Ascending aorta (tissue), 2 donors: ENCODE measurements at regions not wholly inside any gene's neighbourhood (a gene's known extent, or its start where the extent isn't known, plus 50 kb on each side); places are given as distances from the start of the nearest gene placed in this dataset.

Source experiments
- DNase-seq, 2 donors: peaks; one replicate each; pipeline ENCODE4 v3.0.0-alpha.2; 2019; ENCODE audit warnings: low spot score in 2 of 2
- H3K27ac ChIP-seq, 2 donors: fragments of 200-600 bp; sonication (generic); one replicate each; pipeline ENCODE4 v1.5.1; 2016 to 2017; ENCODE audit warnings: mild to moderate bottlenecking in 1 of 2
- H3K27me3 ChIP-seq: fragments of 200-600 bp; sonication (generic); one replicate; pipeline ENCODE4 v1.5.1; 2017
- H3K36me3 ChIP-seq, 2 donors: fragments of 200-600 bp; sonication (generic); one replicate each; pipeline ENCODE4 v1.5.1; 2016
- H3K4me1 ChIP-seq, 2 donors: fragments of 200-600 bp; sonication (generic); one replicate each; pipeline ENCODE4 v1.5.1; 2016 to 2017; ENCODE audit warnings: mild to moderate bottlenecking in 1 of 2
- H3K4me3 ChIP-seq, 2 donors: fragments of 200-600 bp; sonication (generic); one replicate each; pipeline ENCODE4 v1.5.1; 2016 to 2017; ENCODE audit warnings: mild to moderate bottlenecking in 1 of 2
- H3K9me3 ChIP-seq, 2 donors: fragments of 200-600 bp; sonication (generic); one replicate each; pipeline ENCODE4 v1.5.1; 2016
- CTCF ChIP-seq, 3 experiments: fragments of 200-600 bp in 2 of 3; fragments of 450-650 bp in 1 of 3; sonication (generic) in 2 of 3; IDR thresholded peaks; one replicate each; pipeline ENCODE4 v1.5.1; 2016 to 2019; ENCODE audit warnings: antibody characterized with exemption in 3 of 3, mild to moderate bottlenecking in 1 of 3, moderate library complexity in 1 of 3
- intact Hi-C: fragments of 100-400 bp; cut with DNase I; formaldehyde crosslinking; loops from one replicate; pipeline ENCODE4 v1.15.1; 2023

DNA sequence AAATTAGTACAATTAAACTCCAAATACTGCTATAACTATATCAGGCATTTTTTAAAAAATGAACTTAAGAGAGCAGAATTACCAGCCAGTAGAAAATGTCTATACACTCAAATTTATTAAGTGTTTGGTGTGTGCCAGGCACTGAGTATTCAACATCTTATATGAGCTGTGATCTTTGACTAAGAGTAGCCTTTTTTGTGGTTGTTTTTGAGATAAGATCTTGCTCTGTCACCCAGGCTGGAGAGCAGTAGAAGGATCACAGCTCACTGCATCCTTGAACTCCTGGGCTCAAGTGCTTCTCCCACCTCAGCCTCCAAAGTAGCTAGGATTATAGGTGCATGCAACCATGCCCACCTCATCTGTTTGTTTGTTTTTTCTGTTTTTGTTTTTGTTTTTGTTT, 102.5 kb upstream of the CELF2 start:
- intact Hi-C loops, result no loop called here
- H3K27ac ChIP-seq, result no peak overlapping the region
- H3K4me1 ChIP-seq, result peaks cover 0 to 19% of the 10 kb centered on the region in 2 donors

DNA sequence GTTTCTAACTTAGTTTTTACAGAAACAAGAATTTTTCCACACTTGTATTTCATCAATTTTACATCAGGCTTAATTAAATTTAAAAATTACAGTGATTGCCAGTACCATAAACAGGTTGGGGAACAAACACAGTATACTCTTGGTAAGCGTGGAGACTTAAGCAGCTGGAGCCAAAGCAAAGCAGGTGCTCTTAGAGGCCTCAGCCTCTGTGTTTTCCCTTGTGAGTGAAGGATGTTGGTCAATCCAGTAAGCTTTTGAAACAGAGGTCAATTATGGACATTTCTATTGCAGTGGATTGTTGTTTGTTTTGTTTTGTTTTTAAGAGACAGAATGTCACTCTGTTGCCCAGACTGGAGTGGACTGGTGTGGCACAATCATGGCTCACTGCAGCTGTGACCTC, 100.6 kb upstream of the CELF2 start:
- Histone ChIP-seq H3K9me3 (no peaks in the 10 kb centered on the region), H3K36me3 (no peaks in the 10 kb centered on the region), H3K27me3 (no peaks in the 10 kb centered on the region), H3K4me1 (peaks cover 0 to 12% of the 10 kb centered on the region in 2 donors), H3K27ac (no peak overlapping the region), H3K4me3 (no peak overlapping the region)
- no peak for DNase-seq
- no peak for TF ChIP-seq CTCF (IDR thresholded peaks at IDR 0.05)
- intact Hi-C loops, result no loop called here

More for the DNA sequence above, 102.5 kb upstream of the CELF2 start:
- TF ChIP-seq CTCF (IDR thresholded peaks at IDR 0.05), result no peak
- Histone ChIP-seq H3K36me3 (no peaks in the 10 kb centered on the region), H3K9me3 (no peaks in the 10 kb centered on the region), H3K4me3 (no peak overlapping the region), H3K27me3 (no peaks in the 10 kb centered on the region)
- DNase-seq, result no peak

- no peak for DNase-seq
- intact Hi-C loops, result no loop called here
- H3K27me3 ChIP-seq, result no peaks in the 10 kb centered on the region
- no peaks in the 10 kb centered on the region for H3K4me1 ChIP-seq
- no peak for TF ChIP-seq CTCF (IDR thresholded peaks at IDR 0.05)
- H3K27ac ChIP-seq, result no peak overlapping the region
- H3K9me3 ChIP-seq, result no peaks in the 10 kb centered on the region
- no peaks in the 10 kb centered on the region for H3K36me3 ChIP-seq
- H3K4me3 ChIP-seq, result no peak overlapping the region
These were observed 97.7 kb upstream of the CELF2 start for GRCh38 chr10:10919976-10920375.

GRCh38 chr10:10921826-10922461, 95.7 kb upstream of the CELF2 start:
- no peak overlapping the region for H3K4me3 ChIP-seq
- no peak for TF ChIP-seq CTCF (IDR thresholded peaks at IDR 0.05)
- intact Hi-C loops, result no loop called here
- DNase-seq, result no peak
- no peaks in the 10 kb centered on the region for H3K9me3 ChIP-seq
- H3K36me3 ChIP-seq, result no peaks in the 10 kb centered on the region
- no peaks in the 10 kb centered on the region for H3K27me3 ChIP-seq
- no peak overlapping the region for H3K27ac ChIP-seq
- no peaks in the 10 kb centered on the region for H3K4me1 ChIP-seq

GRCh38 chr10:10923029-10923651, 94.5 kb upstream of the CELF2 start:
- Histone ChIP-seq H3K27ac (no peak overlapping the region), H3K27me3 (no peaks in the 10 kb centered on the region), H3K36me3 (no peaks in the 10 kb centered on the region), H3K9me3 (no peaks in the 10 kb centered on the region), H3K4me1 (no peaks in the 10 kb centered on the region), H3K4me3 (no peak overlapping the region)
- intact Hi-C loops, result no loop called here
- DNase-seq, result no peak
- no peak for TF ChIP-seq CTCF (IDR thresholded peaks at IDR 0.05)
